Breast epithelium (tissue), 4 donors: ENCODE measurements at regions not wholly inside any gene's neighbourhood (a gene's known extent, or its start where the extent isn't known, plus 50 kb on each side); places are given as distances from the start of the nearest gene placed in this dataset.

ENCODE experiments used
- DNase-seq, 2 donors: peaks; one replicate each; pipeline ENCODE4 v3.0.0-alpha.2; 2019; ENCODE audit warnings: low spot score in 2 of 2
- H3K27ac ChIP-seq, 2 donors: fragments of 200-600 bp; sonication (generic) in 1 of 2; one replicate each; pipeline ENCODE4 v1.5.1; 2016 to 2019; ENCODE audit warnings: mild to moderate bottlenecking in 1 of 2
- H3K27me3 ChIP-seq, 2 donors: fragments of 200-600 bp; sonication (generic) in 1 of 2; one replicate each; pipeline versions ENCODE4 v1.5.1 to v1.6.0; 2017 to 2019; ENCODE audit warnings: control low read depth in 1 of 2, mild to moderate bottlenecking in 1 of 2
- H3K36me3 ChIP-seq: fragments of 200-600 bp; one replicate; pipeline ENCODE4 v1.5.1; 2019
- H3K4me1 ChIP-seq, 2 donors: fragments of 200-600 bp; sonication (generic); one replicate each; pipeline ENCODE4 v1.5.1; 2016 to 2019; ENCODE audit warnings: control low read depth in 1 of 2
- H3K4me3 ChIP-seq, 3 donors: fragments of 200-600 bp; sonication (generic); 1 replicate in 2 of 3; 2 replicates in 1 of 3; pipeline ENCODE4 v1.5.1; 2016 to 2019; ENCODE audit warnings: mild to moderate bottlenecking in 3 of 3, moderate library complexity in 2 of 3
- H3K9me3 ChIP-seq, 2 donors: fragments of 200-600 bp; sonication (generic) in 1 of 2; one replicate each; pipeline ENCODE4 v1.5.1; 2016 to 2019; ENCODE audit warnings: control low read depth in 1 of 2
- POLR2A ChIP-seq: fragments of 450-650 bp; IDR thresholded peaks from one replicate; pipeline ENCODE4 v1.6.1; 2016; ENCODE audit warnings: antibody characterized with exemption, mild to moderate bottlenecking, moderate library complexity
- POLR2AphosphoS5 ChIP-seq, 3 donors: sonication (generic); formaldehyde crosslinking; IDR thresholded peaks; one replicate each; pipeline ENCODE4 v1.6.1; 2017; ENCODE audit warnings: antibody characterized with exemption in 3 of 3
- intact Hi-C: fragments of 100-400 bp; cut with DNase I; formaldehyde crosslinking; loops from one replicate; pipeline ENCODE4 v1.15.1; 2023; ENCODE audit warnings: low total_unique reads
- TF ChIP-seq, protein P1 (sequence below), 3 donors: fragments of 450-650 bp; IDR thresholded peaks; one replicate each; pipeline ENCODE4 v1.5.1; 2016 to 2017; ENCODE audit warnings: antibody characterized with exemption in 3 of 3, mild to moderate bottlenecking in 3 of 3, moderate library complexity in 3 of 3

DNA sequence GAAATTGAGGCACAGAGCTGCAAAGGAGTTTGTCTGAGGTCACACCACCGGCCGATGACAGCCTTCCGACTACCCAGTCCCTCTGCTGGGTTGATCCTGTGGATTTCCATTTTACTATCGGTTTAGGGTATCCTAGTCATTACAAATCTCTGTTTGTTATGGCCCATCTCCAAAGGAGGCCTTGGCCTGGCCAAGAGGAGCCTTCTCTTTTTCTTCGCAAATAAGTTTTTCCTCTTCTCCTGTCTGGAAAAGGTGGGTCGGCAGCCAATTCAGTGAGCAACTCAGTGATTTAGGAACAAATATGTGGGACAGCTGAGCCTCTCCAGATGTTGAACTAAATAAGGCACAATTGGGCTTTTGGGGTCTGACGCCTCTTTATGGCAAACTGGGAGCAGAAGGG lies 169.2 kb upstream of the RBPJ start:
- intact Hi-C loops = no loop called here
- H3K27ac ChIP-seq = peak overlapping the region in 1 of 2 donors; percentile 45
- H3K27me3 ChIP-seq = no peaks in the 10 kb centered on the region
- TF ChIP-seq POLR2A (no peak), POLR2AphosphoS5 (IDR thresholded peaks at IDR 0.05) (no peak)
- TF ChIP-seq, protein P1, sequence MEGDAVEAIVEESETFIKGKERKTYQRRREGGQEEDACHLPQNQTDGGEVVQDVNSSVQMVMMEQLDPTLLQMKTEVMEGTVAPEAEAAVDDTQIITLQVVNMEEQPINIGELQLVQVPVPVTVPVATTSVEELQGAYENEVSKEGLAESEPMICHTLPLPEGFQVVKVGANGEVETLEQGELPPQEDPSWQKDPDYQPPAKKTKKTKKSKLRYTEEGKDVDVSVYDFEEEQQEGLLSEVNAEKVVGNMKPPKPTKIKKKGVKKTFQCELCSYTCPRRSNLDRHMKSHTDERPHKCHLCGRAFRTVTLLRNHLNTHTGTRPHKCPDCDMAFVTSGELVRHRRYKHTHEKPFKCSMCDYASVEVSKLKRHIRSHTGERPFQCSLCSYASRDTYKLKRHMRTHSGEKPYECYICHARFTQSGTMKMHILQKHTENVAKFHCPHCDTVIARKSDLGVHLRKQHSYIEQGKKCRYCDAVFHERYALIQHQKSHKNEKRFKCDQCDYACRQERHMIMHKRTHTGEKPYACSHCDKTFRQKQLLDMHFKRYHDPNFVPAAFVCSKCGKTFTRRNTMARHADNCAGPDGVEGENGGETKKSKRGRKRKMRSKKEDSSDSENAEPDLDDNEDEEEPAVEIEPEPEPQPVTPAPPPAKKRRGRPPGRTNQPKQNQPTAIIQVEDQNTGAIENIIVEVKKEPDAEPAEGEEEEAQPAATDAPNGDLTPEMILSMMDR (IDR thresholded peaks at IDR 0.05) = no peak
- H3K9me3 ChIP-seq = no peaks in the 10 kb centered on the region
- H3K4me1 ChIP-seq = no peaks in the 10 kb centered on the region
- no peak overlapping the region for H3K4me3 ChIP-seq
- no peaks in the 10 kb centered on the region for H3K36me3 ChIP-seq
- DNase-seq = no peak

DNA sequence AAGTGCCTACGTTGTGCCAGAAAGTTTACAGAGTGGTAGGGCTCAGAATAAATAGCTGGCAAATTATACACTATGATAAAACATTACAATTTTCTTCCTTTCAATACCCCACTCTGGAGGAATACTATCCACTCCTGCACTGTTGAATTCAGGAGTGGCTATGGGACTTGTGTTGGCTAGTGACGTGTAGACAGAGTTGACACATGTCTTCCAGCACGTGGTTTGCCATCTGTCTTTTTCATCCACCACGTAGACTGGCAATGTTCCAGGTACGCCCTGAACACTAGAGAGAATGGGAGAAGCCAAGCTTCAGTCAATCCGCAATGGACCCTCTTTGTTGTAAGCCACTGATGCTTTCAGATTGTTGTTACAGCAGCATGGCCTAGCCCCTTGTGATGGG lies 168.8 kb upstream of the RBPJ start:
- Histone ChIP-seq H3K9me3 (no peaks in the 10 kb centered on the region), H3K27me3 (no peaks in the 10 kb centered on the region), H3K4me3 (no peak overlapping the region), H3K4me1 (no peaks in the 10 kb centered on the region), H3K36me3 (no peaks in the 10 kb centered on the region), H3K27ac (peak overlapping the region in 1 of 2 donors; percentile 45)
- intact Hi-C loops = no loop called here
- no peak for DNase-seq
- TF ChIP-seq POLR2AphosphoS5 (IDR thresholded peaks at IDR 0.05) = no peak
- TF ChIP-seq, protein P1 (IDR thresholded peaks at IDR 0.05) = no peak
- TF ChIP-seq POLR2A = no peak

DNA sequence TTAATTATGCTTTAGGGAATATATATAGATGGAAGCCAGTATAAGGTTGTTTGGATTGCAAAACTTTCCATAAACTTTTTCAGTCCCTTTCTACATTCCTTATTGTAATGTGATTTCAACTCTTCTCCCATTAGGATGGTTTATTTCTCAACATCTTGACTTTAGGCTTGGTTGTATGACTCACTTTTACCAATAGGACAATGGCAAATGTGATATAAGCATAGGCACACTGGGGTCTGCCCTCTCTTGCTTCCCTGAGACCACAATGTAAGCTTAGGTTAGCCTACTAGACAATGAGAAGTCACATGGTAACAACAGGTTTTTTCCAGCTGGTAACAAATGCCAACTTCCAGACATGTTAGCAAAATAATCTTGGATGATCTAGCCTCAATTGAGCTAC lies 163.3 kb upstream of the RBPJ start:
- H3K4me1 ChIP-seq = no peaks in the 10 kb centered on the region
- no peaks in the 10 kb centered on the region for H3K36me3 ChIP-seq
- H3K4me3 ChIP-seq = no peak overlapping the region
- H3K27me3 ChIP-seq = no peaks in the 10 kb centered on the region
- H3K27ac ChIP-seq = no peak overlapping the region
- DNase-seq = no peak
- TF ChIP-seq, protein P1 (IDR thresholded peaks at IDR 0.05) = no peak
- TF ChIP-seq POLR2A = no peak
- TF ChIP-seq POLR2AphosphoS5 (IDR thresholded peaks at IDR 0.05) = no peak
- intact Hi-C loops = no loop called here
- H3K9me3 ChIP-seq = no peaks in the 10 kb centered on the region

DNA sequence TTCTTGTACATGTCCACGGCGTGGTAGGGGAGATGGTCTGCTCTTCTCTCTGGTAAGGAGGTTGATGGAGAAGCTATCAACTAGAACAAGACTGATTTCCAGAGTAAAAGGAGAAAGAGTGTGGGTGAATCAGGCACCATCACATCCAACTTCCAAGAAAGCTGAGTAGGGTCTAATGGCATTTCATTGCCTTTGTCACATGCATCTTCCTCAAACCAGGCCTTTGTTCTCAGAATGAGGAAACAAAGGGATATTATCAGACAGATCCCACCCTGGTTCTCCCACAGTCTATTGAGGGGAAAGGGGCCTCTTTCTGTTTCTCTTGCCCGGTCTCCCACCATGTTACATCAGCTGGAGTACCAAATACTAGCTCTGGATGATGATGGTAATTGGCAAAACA lies 160.2 kb upstream of the RBPJ start:
- no peak for DNase-seq
- intact Hi-C loops = no loop called here
- no peaks in the 10 kb centered on the region for H3K4me1 ChIP-seq
- H3K9me3 ChIP-seq = no peaks in the 10 kb centered on the region
- H3K27ac ChIP-seq = no peak overlapping the region
- TF ChIP-seq POLR2AphosphoS5 (IDR thresholded peaks at IDR 0.05) (no peak), POLR2A (no peak)
- TF ChIP-seq, protein P1 (IDR thresholded peaks at IDR 0.05) = no peak
- H3K27me3 ChIP-seq = no peaks in the 10 kb centered on the region
- H3K4me3 ChIP-seq = no peak overlapping the region
- no peaks in the 10 kb centered on the region for H3K36me3 ChIP-seq

DNA sequence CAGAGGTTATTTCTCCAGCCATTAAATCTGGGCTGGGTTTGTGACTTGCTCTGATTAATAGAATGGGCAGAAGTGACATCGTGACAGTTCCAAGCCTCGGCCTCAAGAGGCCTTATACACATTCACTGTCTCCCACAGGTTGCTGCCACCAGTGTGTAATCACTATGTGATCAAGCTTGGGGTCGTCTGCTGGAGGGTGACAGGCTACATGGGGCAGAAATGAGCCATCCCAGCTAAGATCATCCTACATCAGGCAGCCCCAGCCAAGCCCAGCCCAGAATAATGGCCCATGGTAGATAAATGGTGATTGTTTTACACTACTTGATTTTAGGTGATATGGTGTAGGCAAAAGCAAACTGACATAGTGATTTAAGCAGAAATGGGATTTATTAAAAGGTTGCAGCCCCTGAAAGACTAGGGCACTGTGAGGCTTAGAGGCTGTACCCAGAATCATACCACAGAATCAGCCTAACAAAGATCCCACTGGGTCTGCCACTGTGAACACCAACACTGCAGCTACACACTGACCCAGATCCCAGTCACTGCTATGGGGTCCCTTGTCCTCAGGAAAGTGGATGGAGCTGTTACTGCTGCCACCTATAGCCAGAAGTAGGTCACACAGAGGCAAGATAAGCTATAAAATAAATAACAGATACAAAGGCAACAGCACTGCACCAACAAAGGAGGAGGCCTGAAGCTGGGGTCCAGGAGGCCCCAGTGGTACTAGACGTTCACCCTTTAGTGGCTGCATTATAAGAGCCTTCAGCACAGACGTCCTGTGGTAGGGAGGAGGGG lies 159.6 kb upstream of the RBPJ start:
- intact Hi-C loops = no loop called here

More for the DNA sequence above, 159.6 kb upstream of the RBPJ start:
- Histone ChIP-seq H3K27ac (no peak overlapping the region), H3K27me3 (no peaks in the 10 kb centered on the region), H3K36me3 (no peaks in the 10 kb centered on the region), H3K4me1 (no peaks in the 10 kb centered on the region), H3K9me3 (no peaks in the 10 kb centered on the region), H3K4me3 (no peak overlapping the region)
- DNase-seq = no peak
- TF ChIP-seq, protein P1 (IDR thresholded peaks at IDR 0.05) = no peak
- TF ChIP-seq POLR2A (no peak), POLR2AphosphoS5 (IDR thresholded peaks at IDR 0.05) (no peak)
